HCT116 (cell line): ENCODE measurements at regions not wholly inside any gene's neighbourhood (a gene's known extent, or its start where the extent isn't known, plus 50 kb on each side); places are given as distances from the start of the nearest gene placed in this dataset.

ENCODE experiments used
- ATAC-seq: fragments of 200-7000 bp; cut with Tn5 transposase; 2 replicates; pipeline ENCODE4 v1.9.1; 2020; ENCODE audit warnings: mild to moderate bottlenecking, moderate library complexity
- BruUV-seq: library from RNA; stranded (reverse); fragments of 400-500 nt; replicated peaks from 2 replicates; lab custom pipeline; 2021; lab: Mats Ljungman, UMichigan
- CTCF ChIA-PET: fragments of 300-600 bp; sonication (Branson Sonifier 250); formaldehyde crosslinking; loops from one replicate; lab custom pipeline; 2021; ENCODE audit warnings: antibody characterized with exemption; lab: Charles Lee
- POLR2A ChIA-PET: fragments of 300-600, 350-600 bp; sonication (Branson Sonifier 250); formaldehyde crosslinking; loops from one replicate; lab custom pipeline; 2021; ENCODE audit warnings: antibody characterized with exemption; lab: Charles Lee
- RAD21 ChIA-PET, 2 experiments: fragments of 300-600 bp; sonication (Branson Sonifier 250); formaldehyde crosslinking; loops; one replicate each; lab custom pipeline; 2023; ENCODE audit warnings: low total read pairs in 2 of 2; ENCODE audit not compliant: uncharacterized antibody in 2 of 2, unreplicated experiment in 2 of 2, low non-redundant PET in 1 of 2; lab: Charles Lee
- DNase-seq: peaks from one replicate; pipeline ENCODE4 v3.0.0-alpha.2; 2010; ENCODE audit warnings: low read depth, low spot score
- H2AFZ ChIP-seq: fragments of 200-600 bp; shearing (Covaris generic), sonication (generic); 2 replicates; pipeline ENCODE4 v1.6.1; 2017; ENCODE audit warnings: low read depth, mixed run types, mixed read lengths, antibody characterized with exemption, low read length; ENCODE audit not compliant: poor library complexity, severe bottlenecking
- H3K27ac ChIP-seq: 2 replicates; pipeline ENCODE4 v1.5.1; 2012; ENCODE audit warnings: low read depth, low read length
- H3K27me3 ChIP-seq: fragments of 200-600 bp; sonication (generic); 2 replicates; pipeline ENCODE4 v1.6.1; 2016; ENCODE audit warnings: mixed run types, low read length, mixed read lengths; ENCODE audit not compliant: insufficient read depth
- H3K36me3 ChIP-seq, 2 experiments: fragments of 200-500 bp in 1 of 2; fragments of 200-600 bp in 1 of 2; sonication (Bioruptor generic) in 1 of 2; sonication (generic) in 1 of 2; 2 replicates each; pipeline versions ENCODE4 v1.5.1 to v1.6.1; 2014 to 2016; ENCODE audit warnings: low read length in 2 of 2, inconsistent platforms in 1 of 2, mixed read lengths in 1 of 2, mixed run types in 1 of 2; ENCODE audit not compliant: insufficient read depth in 2 of 2, control insufficient read depth in 1 of 2
- H3K4me1 ChIP-seq, 2 experiments: fragments of 200-600 bp in 1 of 2; sonication (generic) in 1 of 2; 2 replicates each; pipeline versions ENCODE4 v1.5.1 to v1.6.1; 2012 to 2017; ENCODE audit warnings: low read length in 2 of 2, inconsistent platforms in 1 of 2, mild to moderate bottlenecking in 1 of 2, mixed read lengths in 1 of 2, mixed run types in 1 of 2, moderate library complexity in 1 of 2; ENCODE audit not compliant: insufficient read depth in 2 of 2, control insufficient read depth in 1 of 2
- H3K4me2 ChIP-seq: fragments of 200-600 bp; sonication (generic); 2 replicates; pipeline ENCODE4 v1.6.1; 2017; ENCODE audit warnings: mixed run types, low read length, mixed read lengths
- H3K4me3 ChIP-seq, 2 experiments: fragments of 200-600 bp in 1 of 2; sonication (generic) in 1 of 2; replicated peaks in 1 of 2; 2 replicates each; pipeline ENCODE4 v1.5.1; 2011 to 2016; ENCODE audit warnings: low read length in 2 of 2, control low read depth in 1 of 2, low read depth in 1 of 2, mild to moderate bottlenecking in 1 of 2, mixed read lengths in 1 of 2, mixed run types in 1 of 2
- H3K79me2 ChIP-seq: fragments of 200-600 bp; sonication (generic); 2 replicates; pipeline ENCODE4 v1.6.1; 2017; ENCODE audit warnings: mild to moderate bottlenecking, mixed run types, low read length, moderate library complexity, mixed read lengths; ENCODE audit not compliant: insufficient read depth
- H3K9ac ChIP-seq: fragments of 200-600 bp; sonication (generic); 2 replicates; pipeline ENCODE4 v1.6.1; 2016; ENCODE audit warnings: low read length, mixed read lengths
- H3K9me2 ChIP-seq: fragments of 200-600 bp; sonication (generic), shearing (Covaris generic); 2 replicates; pipeline ENCODE4 v1.6.1; 2017; ENCODE audit warnings: mixed run types, mild to moderate bottlenecking, moderate library complexity; ENCODE audit not compliant: insufficient read depth
- H3K9me3 ChIP-seq, 2 experiments: fragments of 200-500 bp in 1 of 2; fragments of 200-600 bp in 1 of 2; sonication (Bioruptor generic) in 1 of 2; sonication (generic) in 1 of 2; 2 replicates each; pipeline ENCODE4 v1.6.1; 2014 to 2017; ENCODE audit warnings: low read length in 2 of 2, mixed read lengths in 2 of 2, inconsistent platforms in 1 of 2, low read depth in 1 of 2, mild to moderate bottlenecking in 1 of 2, mixed run types in 1 of 2, moderate library complexity in 1 of 2; ENCODE audit not compliant: control insufficient read depth in 1 of 2, insufficient read depth in 1 of 2
- H4K20me1 ChIP-seq: fragments of 200-600 bp; sonication (generic), shearing (Covaris generic); 2 replicates; pipeline ENCODE4 v1.6.1; 2017; ENCODE audit warnings: mixed run types, mild to moderate bottlenecking, moderate library complexity; ENCODE audit not compliant: insufficient read depth
- EGR1 ChIP-seq: IDR thresholded peaks from 2 replicates; pipeline ENCODE4 v1.6.1; 2012; ENCODE audit warnings: low read depth
- ELF1 ChIP-seq: IDR thresholded peaks from 2 replicates; pipeline ENCODE4 v1.6.1; 2012; ENCODE audit warnings: low read depth, borderline replicate concordance
- EZH2 ChIP-seq: fragments of 200-600 bp; sonication (generic); IDR thresholded peaks from 2 replicates; pipeline ENCODE4 v1.6.1; 2017; ENCODE audit warnings: antibody characterized with exemption, mixed run types
- EZH2phosphoT487 ChIP-seq: fragments of 200-600 bp; IDR thresholded peaks from 2 replicates; pipeline ENCODE4 v1.6.1; 2018; ENCODE audit warnings: antibody characterized with exemption, borderline replicate concordance
- FOSL1 ChIP-seq: IDR thresholded peaks from 2 replicates; pipeline ENCODE4 v1.6.1; 2012; ENCODE audit warnings: low read depth
- JUND ChIP-seq: IDR thresholded peaks from 2 replicates; pipeline ENCODE4 v1.6.1; 2012
- POLR2AphosphoS5 ChIP-seq: IDR thresholded peaks from 2 replicates; pipeline ENCODE4 v1.6.1; 2011; ENCODE audit warnings: mild to moderate bottlenecking, low read depth, low read length, moderate library complexity
- RAD21 ChIP-seq: IDR thresholded peaks from 2 replicates; pipeline ENCODE4 v1.6.1; 2012; ENCODE audit warnings: low read depth, mild to moderate bottlenecking
- SIN3A ChIP-seq: IDR thresholded peaks from 2 replicates; pipeline ENCODE4 v1.6.1; 2012; ENCODE audit warnings: low read depth
- SP1 ChIP-seq: IDR thresholded peaks from 2 replicates; pipeline ENCODE4 v1.6.1; 2012; ENCODE audit warnings: low read depth
- SRF ChIP-seq: IDR thresholded peaks from 2 replicates; pipeline ENCODE4 v1.6.1; 2012; ENCODE audit warnings: low read depth
- YY1 ChIP-seq: IDR thresholded peaks from 2 replicates; pipeline ENCODE4 v1.6.1; 2011; ENCODE audit warnings: low read length, low read depth, moderate library complexity, mild to moderate bottlenecking; ENCODE audit not compliant: insufficient replicate concordance; ENCODE audit errors: extremely low read depth
- ZFX ChIP-seq: fragments of 450-650 bp; IDR thresholded peaks from 2 replicates; pipeline ENCODE4 v1.6.1; 2017
- ZNF274 ChIP-seq: fragments of 200-500 bp; sonication (Bioruptor generic); IDR thresholded peaks from 2 replicates; pipeline ENCODE4 v1.6.1; 2014; ENCODE audit warnings: mild to moderate bottlenecking, low read depth, low read length, inconsistent platforms
- intact Hi-C: fragments of 100-400 bp; cut with micrococcal nuclease; formaldehyde crosslinking; loops from 2 replicates; pipeline ENCODE4 v1.10.0; 2022
- TF ChIP-seq, protein P1 (sequence below): IDR thresholded peaks from 2 replicates; pipeline ENCODE4 v1.6.1; 2012; ENCODE audit warnings: low read depth
- TF ChIP-seq, protein P2 (sequence below): IDR thresholded peaks from 2 replicates; pipeline ENCODE4 v1.6.1; 2012
- TF ChIP-seq, protein P3 (sequence below): IDR thresholded peaks from 2 replicates; pipeline ENCODE4 v1.6.1; 2011; ENCODE audit warnings: mild to moderate bottlenecking, low read length, moderate library complexity; ENCODE audit not compliant: insufficient replicate concordance; ENCODE audit errors: extremely low read depth

DNA sequence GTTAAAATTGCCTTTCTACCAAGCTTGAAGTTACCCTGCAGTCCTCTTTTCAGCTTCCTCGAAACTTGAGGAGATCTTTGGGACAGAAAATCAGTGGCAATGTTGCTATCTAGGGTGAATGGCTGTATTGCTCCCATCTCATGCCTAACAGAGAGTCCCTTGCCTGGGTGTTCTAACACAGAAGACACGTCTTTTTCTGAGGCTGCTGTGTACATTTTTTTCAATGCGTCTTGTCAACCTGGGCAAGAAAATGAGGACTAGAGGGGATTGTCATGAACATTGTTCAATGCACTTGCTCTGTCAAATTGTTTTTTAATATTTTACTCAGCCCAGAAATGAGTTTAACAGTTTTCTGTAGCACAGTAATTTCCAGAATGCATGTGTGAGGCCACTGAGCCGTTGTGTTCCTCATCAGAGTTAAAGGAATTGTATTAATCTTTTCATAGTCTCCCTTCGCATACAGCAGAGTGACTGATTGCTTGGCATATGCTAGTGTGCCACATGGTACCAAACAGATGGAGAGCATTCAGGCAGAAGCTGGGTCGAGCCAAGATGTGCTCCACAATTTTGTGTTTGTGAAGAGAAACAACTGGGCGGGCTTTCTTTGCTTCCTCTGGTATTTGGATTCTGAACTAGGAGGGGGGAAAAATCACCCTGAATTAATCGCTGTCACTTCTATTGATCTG, 86.0 kb downstream of the CASP12 start (continued):
- TF ChIP-seq, protein P1, sequence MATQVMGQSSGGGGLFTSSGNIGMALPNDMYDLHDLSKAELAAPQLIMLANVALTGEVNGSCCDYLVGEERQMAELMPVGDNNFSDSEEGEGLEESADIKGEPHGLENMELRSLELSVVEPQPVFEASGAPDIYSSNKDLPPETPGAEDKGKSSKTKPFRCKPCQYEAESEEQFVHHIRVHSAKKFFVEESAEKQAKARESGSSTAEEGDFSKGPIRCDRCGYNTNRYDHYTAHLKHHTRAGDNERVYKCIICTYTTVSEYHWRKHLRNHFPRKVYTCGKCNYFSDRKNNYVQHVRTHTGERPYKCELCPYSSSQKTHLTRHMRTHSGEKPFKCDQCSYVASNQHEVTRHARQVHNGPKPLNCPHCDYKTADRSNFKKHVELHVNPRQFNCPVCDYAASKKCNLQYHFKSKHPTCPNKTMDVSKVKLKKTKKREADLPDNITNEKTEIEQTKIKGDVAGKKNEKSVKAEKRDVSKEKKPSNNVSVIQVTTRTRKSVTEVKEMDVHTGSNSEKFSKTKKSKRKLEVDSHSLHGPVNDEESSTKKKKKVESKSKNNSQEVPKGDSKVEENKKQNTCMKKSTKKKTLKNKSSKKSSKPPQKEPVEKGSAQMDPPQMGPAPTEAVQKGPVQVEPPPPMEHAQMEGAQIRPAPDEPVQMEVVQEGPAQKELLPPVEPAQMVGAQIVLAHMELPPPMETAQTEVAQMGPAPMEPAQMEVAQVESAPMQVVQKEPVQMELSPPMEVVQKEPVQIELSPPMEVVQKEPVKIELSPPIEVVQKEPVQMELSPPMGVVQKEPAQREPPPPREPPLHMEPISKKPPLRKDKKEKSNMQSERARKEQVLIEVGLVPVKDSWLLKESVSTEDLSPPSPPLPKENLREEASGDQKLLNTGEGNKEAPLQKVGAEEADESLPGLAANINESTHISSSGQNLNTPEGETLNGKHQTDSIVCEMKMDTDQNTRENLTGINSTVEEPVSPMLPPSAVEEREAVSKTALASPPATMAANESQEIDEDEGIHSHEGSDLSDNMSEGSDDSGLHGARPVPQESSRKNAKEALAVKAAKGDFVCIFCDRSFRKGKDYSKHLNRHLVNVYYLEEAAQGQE, result no peak
- TF ChIP-seq RAD21, result no peak
- no peak for TF ChIP-seq ELF1
- no peak for TF ChIP-seq EGR1
- TF ChIP-seq YY1, result no peak

DNA sequence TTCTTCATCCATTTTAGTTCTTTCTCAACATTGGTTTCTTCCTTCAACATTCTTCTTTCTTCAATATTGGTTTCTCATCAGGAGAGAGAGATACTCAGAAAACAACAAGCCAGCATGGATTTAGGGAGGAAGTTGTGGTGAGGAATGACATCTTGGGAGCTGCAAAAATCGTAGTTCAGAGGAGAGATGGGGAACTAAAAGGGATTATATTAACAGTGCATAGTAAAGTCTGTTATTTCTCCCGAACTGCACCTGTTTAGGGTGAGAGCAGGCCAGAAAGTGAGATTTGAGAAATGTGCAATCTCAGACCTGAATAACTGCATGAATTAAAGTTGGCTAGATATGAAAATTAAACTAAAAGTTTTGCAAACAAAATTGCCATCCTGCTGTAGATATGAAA, 94.5 kb downstream of the CASP12 start:
- intact Hi-C loops, result no loop called here
- H3K9me3 ChIP-seq, result no peaks in the 10 kb centered on the region
- no peak for DNase-seq
- H3K4me3 ChIP-seq, result no peak overlapping the region
- no peaks in the 10 kb centered on the region for H4K20me1 ChIP-seq
- H3K79me2 ChIP-seq, result no peaks in the 10 kb centered on the region
- BruUV-seq, result no TSS peak
- no peak overlapping the region for H3K9ac ChIP-seq
- RAD21 ChIA-PET, result no interaction called here
- no peaks in the 10 kb centered on the region for H3K36me3 ChIP-seq
- CTCF ChIA-PET, result no interaction called here
- H3K9me2 ChIP-seq, result no peaks in the 10 kb centered on the region
- POLR2A ChIA-PET, result interaction anchor here (0.7 kb wide), 1 partner anchor 15 kb away, joined by 5 read pairs; no protein-coding TSS in a partner anchor
- H3K4me1 ChIP-seq, result no peaks in the 10 kb centered on the region
- no peaks in the 10 kb centered on the region for H3K27me3 ChIP-seq
- no peak overlapping the region for H3K27ac ChIP-seq
- no peak for ATAC-seq
- H3K4me2 ChIP-seq, result no peak overlapping the region
- no peak overlapping the region for H2AFZ ChIP-seq
- TF ChIP-seq ZNF274 (no peak), EGR1 (no peak), EZH2phosphoT487 (no peak), SIN3A (no peak), ZFX (no peak), ELF1 (no peak), SP1 (no peak), SRF (no peak), POLR2AphosphoS5 (no peak), EZH2 (no peak), FOSL1 (no peak), JUND (no peak)
- TF ChIP-seq, protein P2, sequence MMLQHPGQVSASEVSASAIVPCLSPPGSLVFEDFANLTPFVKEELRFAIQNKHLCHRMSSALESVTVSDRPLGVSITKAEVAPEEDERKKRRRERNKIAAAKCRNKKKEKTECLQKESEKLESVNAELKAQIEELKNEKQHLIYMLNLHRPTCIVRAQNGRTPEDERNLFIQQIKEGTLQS, result no peak
- TF ChIP-seq, protein P3, sequence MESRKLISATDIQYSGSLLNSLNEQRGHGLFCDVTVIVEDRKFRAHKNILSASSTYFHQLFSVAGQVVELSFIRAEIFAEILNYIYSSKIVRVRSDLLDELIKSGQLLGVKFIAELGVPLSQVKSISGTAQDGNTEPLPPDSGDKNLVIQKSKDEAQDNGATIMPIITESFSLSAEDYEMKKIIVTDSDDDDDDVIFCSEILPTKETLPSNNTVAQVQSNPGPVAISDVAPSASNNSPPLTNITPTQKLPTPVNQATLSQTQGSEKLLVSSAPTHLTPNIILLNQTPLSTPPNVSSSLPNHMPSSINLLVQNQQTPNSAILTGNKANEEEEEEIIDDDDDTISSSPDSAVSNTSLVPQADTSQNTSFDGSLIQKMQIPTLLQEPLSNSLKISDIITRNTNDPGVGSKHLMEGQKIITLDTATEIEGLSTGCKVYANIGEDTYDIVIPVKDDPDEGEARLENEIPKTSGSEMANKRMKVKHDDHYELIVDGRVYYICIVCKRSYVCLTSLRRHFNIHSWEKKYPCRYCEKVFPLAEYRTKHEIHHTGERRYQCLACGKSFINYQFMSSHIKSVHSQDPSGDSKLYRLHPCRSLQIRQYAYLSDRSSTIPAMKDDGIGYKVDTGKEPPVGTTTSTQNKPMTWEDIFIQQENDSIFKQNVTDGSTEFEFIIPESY, result no peak
